ENCODE measurements at regions not wholly inside any gene's neighbourhood (a gene's known extent, or its start where the extent isn't known, plus 50 kb on each side); places are given as distances from the start of the nearest gene placed in this dataset.

DNA sequence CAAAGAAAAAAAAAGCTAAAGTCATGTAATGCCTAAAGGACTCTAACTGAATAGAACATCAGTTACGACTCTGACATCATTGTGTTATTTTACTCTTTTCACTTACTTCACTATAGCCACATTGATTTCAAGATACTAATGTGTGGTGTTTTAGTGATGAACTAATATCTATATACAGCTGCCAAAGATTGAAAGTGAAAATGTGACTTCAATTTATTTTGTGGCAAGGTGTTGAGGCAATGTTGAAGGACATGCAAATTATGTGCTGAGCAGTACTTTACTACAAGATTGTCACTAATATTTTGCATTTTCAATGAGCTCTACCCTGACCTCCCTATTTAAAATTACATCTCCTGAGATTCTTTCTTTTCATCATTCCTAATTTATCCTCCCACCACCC is 1911.9 kb upstream of the PCDH20 start:
- no peak overlapping the region for H3K4me2 ChIP-seq (ENCODE audit: low read length)
- H3K9me3 Mint-ChIP-seq (ENCODE audit: unreplicated experiment): no peaks in the 10 kb centered on the region
- no peak overlapping the region for H3K27ac ChIP-seq (ENCODE audit: low read depth, low read length)
- no peaks in the 10 kb centered on the region for H3K4me1 Mint-ChIP-seq (ENCODE audit: low read depth, unreplicated experiment)
- no peak for FAIRE-seq
- H3K36me3 ChIP-seq (ENCODE audit: insufficient read depth, low read length): no peaks in the 10 kb centered on the region
- H4K20me1 ChIP-seq (ENCODE audit: insufficient read depth, low read length): no peaks in the 10 kb centered on the region
- H3K9ac ChIP-seq (ENCODE audit: low read length): no peak overlapping the region
- no peak for TF ChIP-seq EZH2 (IDR thresholded peaks at IDR 0.05; ENCODE audit: insufficient read depth, low read length)
- TF ChIP-seq, protein P1, sequence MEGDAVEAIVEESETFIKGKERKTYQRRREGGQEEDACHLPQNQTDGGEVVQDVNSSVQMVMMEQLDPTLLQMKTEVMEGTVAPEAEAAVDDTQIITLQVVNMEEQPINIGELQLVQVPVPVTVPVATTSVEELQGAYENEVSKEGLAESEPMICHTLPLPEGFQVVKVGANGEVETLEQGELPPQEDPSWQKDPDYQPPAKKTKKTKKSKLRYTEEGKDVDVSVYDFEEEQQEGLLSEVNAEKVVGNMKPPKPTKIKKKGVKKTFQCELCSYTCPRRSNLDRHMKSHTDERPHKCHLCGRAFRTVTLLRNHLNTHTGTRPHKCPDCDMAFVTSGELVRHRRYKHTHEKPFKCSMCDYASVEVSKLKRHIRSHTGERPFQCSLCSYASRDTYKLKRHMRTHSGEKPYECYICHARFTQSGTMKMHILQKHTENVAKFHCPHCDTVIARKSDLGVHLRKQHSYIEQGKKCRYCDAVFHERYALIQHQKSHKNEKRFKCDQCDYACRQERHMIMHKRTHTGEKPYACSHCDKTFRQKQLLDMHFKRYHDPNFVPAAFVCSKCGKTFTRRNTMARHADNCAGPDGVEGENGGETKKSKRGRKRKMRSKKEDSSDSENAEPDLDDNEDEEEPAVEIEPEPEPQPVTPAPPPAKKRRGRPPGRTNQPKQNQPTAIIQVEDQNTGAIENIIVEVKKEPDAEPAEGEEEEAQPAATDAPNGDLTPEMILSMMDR (IDR thresholded peaks at IDR 0.05; ENCODE audit: insufficient read depth, low read depth, low read length): no peak
- H3K4me3 ChIP-seq (ENCODE audit: insufficient read depth, low read depth, low read length): no peak overlapping the region
- H3K27me3 Mint-ChIP-seq (ENCODE audit: low read depth, unreplicated experiment): no peaks in the 10 kb centered on the region
- no peak overlapping the region for H3K4me3 Mint-ChIP-seq (ENCODE audit: unreplicated experiment)
- no peaks in the 10 kb centered on the region for H3K36me3 Mint-ChIP-seq (ENCODE audit: low read depth, unreplicated experiment)
- no peak for DNase-seq (ENCODE audit: low read depth)
- no peaks in the 10 kb centered on the region for H3K27me3 ChIP-seq (ENCODE audit: insufficient read depth, low read length)
- no peak overlapping the region for H3K27ac Mint-ChIP-seq (ENCODE audit: unreplicated experiment)
- H3K9me3 ChIP-seq (ENCODE audit: insufficient read depth, low read depth, low read length): no peaks in the 10 kb centered on the region
- H3K4me1 ChIP-seq (ENCODE audit: insufficient read depth, low read length): no peaks in the 10 kb centered on the region
- no peak overlapping the region for H2AFZ ChIP-seq (ENCODE audit: low read depth, low read length)
- H3K79me2 ChIP-seq (ENCODE audit: insufficient read depth, low read length): no peaks in the 10 kb centered on the region

DNA sequence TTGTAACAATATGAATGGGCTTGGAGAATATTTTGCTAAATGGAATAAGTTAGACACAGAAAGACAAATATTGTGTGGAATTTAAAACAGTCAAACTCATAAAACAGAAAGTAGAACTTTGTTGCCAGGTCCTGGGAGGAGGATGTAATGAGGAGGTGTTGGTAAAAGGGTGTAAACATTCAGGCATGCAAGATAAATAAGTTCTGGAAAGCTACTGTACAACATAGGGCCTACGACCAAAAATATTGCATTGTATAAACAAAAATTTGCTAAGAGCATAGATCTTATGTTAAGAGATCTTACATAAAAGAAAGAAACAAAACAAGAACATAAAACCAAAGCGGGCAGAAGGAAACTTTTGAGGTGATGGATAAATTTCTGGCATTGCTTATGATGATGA is 1907.8 kb upstream of the PCDH20 start:
- Histone ChIP-seq H2AFZ (ENCODE audit: low read depth, low read length) (no peak overlapping the region), H3K27me3 (ENCODE audit: insufficient read depth, low read length) (no peaks in the 10 kb centered on the region), H3K4me3 (ENCODE audit: insufficient read depth, low read depth, low read length) (no peak overlapping the region), H3K4me2 (ENCODE audit: low read length) (no peak overlapping the region), H3K79me2 (ENCODE audit: insufficient read depth, low read length) (no peaks in the 10 kb centered on the region), H3K9ac (ENCODE audit: low read length) (no peak overlapping the region), H3K27ac (ENCODE audit: low read depth, low read length) (no peak overlapping the region), H4K20me1 (ENCODE audit: insufficient read depth, low read length) (no peaks in the 10 kb centered on the region), H3K36me3 (ENCODE audit: insufficient read depth, low read length) (no peaks in the 10 kb centered on the region), H3K9me3 (ENCODE audit: insufficient read depth, low read depth, low read length) (no peaks in the 10 kb centered on the region), H3K4me1 (ENCODE audit: insufficient read depth, low read length) (no peaks in the 10 kb centered on the region)
- DNase-seq (ENCODE audit: low read depth) (no peak), FAIRE-seq (no peak)
- no peaks in the 10 kb centered on the region for H3K9me3 Mint-ChIP-seq (ENCODE audit: unreplicated experiment)
- H3K27ac Mint-ChIP-seq (ENCODE audit: unreplicated experiment): no peak overlapping the region
- H3K4me3 Mint-ChIP-seq (ENCODE audit: unreplicated experiment): no peak overlapping the region
- no peaks in the 10 kb centered on the region for H3K4me1 Mint-ChIP-seq (ENCODE audit: low read depth, unreplicated experiment)
- no peaks in the 10 kb centered on the region for H3K36me3 Mint-ChIP-seq (ENCODE audit: low read depth, unreplicated experiment)
- no peak for TF ChIP-seq EZH2 (IDR thresholded peaks at IDR 0.05; ENCODE audit: insufficient read depth, low read length)
- TF ChIP-seq, protein P1 (IDR thresholded peaks at IDR 0.05; ENCODE audit: insufficient read depth, low read depth, low read length): no peak
- H3K27me3 Mint-ChIP-seq (ENCODE audit: low read depth, unreplicated experiment): no peaks in the 10 kb centered on the region

DNA sequence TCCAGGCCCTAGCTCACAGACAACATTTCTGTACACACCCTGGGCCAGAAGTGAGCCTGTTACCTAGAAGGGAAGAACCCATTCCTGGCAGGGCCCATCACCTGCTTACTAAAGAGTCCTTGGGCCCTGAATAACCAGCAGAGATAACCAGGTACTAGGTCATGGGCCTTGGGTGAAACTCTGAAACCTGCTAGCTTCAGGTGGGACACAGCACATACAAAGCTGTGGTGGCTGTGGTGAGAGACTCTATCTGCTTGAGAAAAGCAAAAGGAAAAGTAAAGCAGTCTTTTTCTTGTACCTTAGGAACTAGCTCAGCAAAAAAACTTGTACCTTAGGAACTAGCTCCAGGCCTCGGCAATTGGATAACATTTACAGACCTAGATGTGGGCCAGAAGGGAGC is 1895.9 kb upstream of the PCDH20 start:
- Histone ChIP-seq H3K36me3 (ENCODE audit: insufficient read depth, low read length) (no peaks in the 10 kb centered on the region), H3K4me3 (ENCODE audit: insufficient read depth, low read depth, low read length) (no peak overlapping the region), H3K4me2 (ENCODE audit: low read length) (no peak overlapping the region), H3K27me3 (ENCODE audit: insufficient read depth, low read length) (no peaks in the 10 kb centered on the region), H3K4me1 (ENCODE audit: insufficient read depth, low read length) (no peaks in the 10 kb centered on the region), H2AFZ (ENCODE audit: low read depth, low read length) (no peak overlapping the region), H3K9me3 (ENCODE audit: insufficient read depth, low read depth, low read length) (no peaks in the 10 kb centered on the region), H4K20me1 (ENCODE audit: insufficient read depth, low read length) (no peaks in the 10 kb centered on the region), H3K79me2 (ENCODE audit: insufficient read depth, low read length) (no peaks in the 10 kb centered on the region), H3K9ac (ENCODE audit: low read length) (no peak overlapping the region), H3K27ac (ENCODE audit: low read depth, low read length) (no peak overlapping the region)
- TF ChIP-seq EZH2 (IDR thresholded peaks at IDR 0.05; ENCODE audit: insufficient read depth, low read length): no peak
- TF ChIP-seq, protein P1 (IDR thresholded peaks at IDR 0.05; ENCODE audit: insufficient read depth, low read depth, low read length): no peak
- no peaks in the 10 kb centered on the region for H3K36me3 Mint-ChIP-seq (ENCODE audit: low read depth, unreplicated experiment)
- H3K27ac Mint-ChIP-seq (ENCODE audit: unreplicated experiment): no peak overlapping the region
- no peaks in the 10 kb centered on the region for H3K4me1 Mint-ChIP-seq (ENCODE audit: low read depth, unreplicated experiment)
- H3K4me3 Mint-ChIP-seq (ENCODE audit: unreplicated experiment): no peak overlapping the region
- H3K9me3 Mint-ChIP-seq (ENCODE audit: unreplicated experiment): no peaks in the 10 kb centered on the region
- no peaks in the 10 kb centered on the region for H3K27me3 Mint-ChIP-seq (ENCODE audit: low read depth, unreplicated experiment)
- no peak for DNase-seq (ENCODE audit: low read depth)
- FAIRE-seq: no peak

Data from astrocyte (in vitro differentiated cells and primary cell).